ENCODE measurements at regions not wholly inside any gene's neighbourhood (a gene's known extent, or its start where the extent isn't known, plus 50 kb on each side); places are given as distances from the start of the nearest gene placed in this dataset.

DNA sequence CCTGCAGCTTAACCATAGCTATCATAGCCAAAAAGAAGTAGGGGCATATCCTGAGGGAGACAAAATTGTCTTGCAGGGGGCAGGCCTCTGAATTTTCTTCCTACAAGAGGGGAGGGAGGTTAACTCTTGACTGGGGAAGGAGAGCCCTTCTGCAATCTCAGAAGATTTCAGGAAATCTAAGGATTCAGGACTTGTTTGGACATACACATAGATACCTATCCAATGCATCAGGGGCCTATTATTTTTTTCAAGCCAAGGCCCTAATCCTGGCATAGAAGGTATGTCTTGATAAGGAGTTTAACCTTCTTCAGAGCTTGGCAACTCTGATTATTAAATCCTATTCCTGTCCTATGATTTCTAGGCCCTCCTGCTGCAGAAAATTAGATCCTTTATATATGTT lies 375.1 kb upstream of the ACTBL2 start:
- DNase-seq (ENCODE audit: low read depth in 4 of 4, low spot score in 1 of 4): no peak

DNA sequence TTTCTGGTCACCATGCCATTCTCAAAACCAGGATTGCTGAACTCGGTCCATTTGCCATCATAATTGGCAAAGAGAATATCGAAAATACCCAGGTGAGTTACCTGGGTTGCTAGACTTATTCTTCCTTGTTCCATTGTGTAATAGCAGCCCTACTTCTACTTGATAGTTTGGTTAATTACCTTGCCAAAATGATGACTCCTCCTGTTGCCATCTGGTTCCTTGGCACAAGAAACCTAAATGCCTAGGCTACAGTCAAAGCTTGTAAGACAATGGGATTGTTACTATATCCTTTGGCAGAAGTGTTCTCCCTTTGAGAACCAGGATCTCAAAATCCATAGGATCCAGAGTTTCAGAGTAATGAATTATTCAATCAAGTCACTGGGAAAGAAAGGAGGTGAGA lies 373.2 kb upstream of the ACTBL2 start:
- no peak for DNase-seq (ENCODE audit: low read depth in 4 of 4, low spot score in 1 of 4)

DNA sequence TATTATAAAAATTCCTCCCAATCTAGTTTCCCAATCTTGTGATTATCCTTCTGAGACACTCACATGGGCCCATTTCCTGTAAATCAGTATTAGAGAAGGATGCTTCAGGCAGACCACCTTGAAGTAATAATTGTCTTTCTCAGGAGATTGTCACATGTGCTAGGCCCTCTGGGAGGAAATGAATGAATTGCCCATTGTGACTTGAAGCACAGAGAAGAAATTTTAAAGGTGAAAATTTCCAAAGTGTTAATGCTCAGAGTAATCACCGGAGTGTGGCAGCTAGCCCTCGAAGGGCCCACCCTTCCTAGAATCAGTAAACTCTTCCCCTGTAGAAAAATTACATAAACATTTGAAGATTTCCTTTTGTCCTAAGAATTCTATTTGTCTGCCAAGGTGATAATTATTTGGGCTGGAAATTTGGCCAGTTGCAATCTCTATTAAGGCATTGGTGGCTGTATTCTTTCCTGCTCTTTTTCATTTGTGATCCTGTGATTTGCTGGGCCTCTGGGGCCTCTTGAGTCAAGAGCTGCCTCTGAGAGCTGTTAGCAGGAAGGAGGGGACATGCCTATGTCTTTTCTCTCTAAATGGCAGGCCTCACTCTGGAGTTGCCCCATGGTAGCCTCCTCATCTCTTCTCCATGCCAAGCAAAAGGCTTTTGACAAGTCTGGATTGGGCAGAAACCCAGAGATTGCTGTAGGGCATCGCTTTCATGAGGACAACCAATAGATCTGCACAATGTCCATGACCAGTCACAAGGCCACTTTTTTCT lies 371.5 kb upstream of the ACTBL2 start:
- DNase-seq (ENCODE audit: low read depth in 4 of 4, low spot score in 1 of 4): no peak

DNA sequence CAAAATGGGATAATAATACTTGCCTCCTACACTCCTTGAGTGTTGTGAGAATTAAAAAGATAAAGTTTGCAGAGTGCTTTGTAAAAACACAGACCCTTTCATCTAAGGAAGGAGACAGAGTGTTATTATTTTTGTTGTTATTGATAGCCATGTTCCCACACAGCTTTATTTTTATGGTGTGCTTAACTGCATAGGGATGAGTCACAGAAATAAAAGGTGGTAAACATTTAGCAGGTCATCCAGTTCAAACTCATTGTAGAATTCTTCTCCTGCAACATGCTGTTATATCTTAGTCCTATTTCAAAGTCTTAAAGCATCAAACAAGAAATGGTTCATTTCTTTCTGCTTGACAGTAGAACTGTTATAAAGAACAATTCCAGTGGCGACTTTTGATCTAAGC lies 367.5 kb upstream of the ACTBL2 start:
- DNase-seq (ENCODE audit: low read depth in 4 of 4, low spot score in 1 of 4): no peak

DNA sequence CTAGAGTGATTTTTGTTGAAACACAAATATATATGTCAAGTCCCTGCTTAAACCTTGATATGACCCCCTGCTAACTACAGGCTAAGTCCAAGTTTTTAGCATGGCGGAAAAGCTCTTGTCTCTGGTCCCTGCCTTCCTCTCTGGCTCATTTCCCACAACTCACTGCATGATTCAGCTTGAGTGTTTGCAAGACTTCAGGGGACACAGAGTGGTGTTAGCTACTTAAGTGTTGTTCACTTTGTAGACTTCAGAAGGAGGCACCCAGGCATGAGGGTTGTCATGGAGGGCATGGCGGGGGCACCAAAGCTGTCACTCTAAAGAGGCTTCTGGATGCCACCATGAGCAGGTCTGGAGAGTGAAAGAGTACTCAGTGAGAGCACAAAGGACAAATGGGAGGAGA lies 362.4 kb upstream of the ACTBL2 start:
- no peak for DNase-seq (ENCODE audit: low read depth in 4 of 4, low spot score in 1 of 4)

DNA sequence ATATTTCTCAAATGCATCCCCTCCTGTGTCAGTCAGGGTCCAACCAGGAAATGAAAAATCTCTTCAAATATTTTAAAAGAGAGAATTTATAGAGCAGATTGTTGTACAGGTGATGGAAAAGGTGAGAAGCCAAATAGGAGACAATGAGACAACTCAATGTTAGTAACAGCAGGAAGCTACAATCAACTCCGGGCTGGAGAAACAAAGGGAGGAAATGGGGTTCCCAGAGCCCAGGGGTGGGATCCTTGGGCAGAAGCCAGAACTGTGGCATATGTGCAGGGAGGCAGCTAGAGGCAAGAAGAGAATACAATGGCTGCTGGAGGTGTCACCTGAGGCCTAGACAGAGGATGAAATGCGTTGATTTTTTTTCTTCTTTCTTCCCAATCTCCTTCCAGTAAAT lies 361.8 kb upstream of the ACTBL2 start:
- DNase-seq (ENCODE audit: low read depth in 4 of 4, low spot score in 1 of 4): no peak

DNA sequence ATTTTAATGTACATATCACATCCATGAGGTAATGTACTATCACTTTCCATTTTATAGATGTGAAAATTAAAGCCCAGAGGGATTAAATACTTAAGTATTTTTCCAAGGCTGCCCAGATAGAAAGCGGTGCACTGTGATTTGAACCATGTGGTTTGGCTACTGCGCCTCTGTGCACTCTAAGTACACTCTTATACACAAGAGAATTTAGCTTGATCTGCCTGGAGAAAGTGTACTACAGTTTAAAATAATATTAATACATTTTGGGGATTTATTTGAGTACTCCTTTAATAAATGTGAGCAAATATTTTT lies 360.4 kb upstream of the ACTBL2 start:
- DNase-seq (ENCODE audit: low read depth in 4 of 4, low spot score in 1 of 4): no peak

DNA sequence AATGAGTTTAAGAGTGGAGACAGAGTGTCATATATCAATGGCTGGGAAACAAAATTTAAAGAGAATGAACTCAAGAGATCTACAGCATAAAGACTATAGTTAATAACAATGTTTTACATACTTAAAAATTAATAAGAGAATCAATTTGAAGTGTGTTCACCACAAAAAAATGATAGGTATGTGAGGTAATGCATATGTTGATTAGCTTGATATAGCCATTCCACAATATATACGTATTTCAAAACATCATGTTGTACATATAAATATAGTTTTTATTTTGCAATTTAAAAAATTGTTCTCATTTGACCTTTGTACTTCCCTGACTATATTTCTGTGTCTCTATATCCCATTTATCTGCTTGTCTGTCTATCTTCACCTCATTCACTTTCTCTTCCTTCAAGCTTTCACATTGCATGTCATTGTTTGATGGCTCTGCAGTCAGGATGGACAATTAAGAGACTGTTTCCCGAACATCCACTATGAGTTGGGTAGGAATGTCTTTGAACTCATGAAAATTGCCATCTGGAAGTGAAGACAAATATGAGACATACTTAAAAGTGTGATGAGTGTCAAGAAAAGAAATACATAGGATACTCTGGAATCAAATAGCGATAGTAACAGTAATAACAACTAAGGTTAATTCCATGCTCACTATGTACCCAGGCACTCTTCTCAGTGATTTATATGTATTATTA lies 359.9 kb upstream of the ACTBL2 start:
- DNase-seq (ENCODE audit: low read depth in 4 of 4, low spot score in 1 of 4): no peak

DNA sequence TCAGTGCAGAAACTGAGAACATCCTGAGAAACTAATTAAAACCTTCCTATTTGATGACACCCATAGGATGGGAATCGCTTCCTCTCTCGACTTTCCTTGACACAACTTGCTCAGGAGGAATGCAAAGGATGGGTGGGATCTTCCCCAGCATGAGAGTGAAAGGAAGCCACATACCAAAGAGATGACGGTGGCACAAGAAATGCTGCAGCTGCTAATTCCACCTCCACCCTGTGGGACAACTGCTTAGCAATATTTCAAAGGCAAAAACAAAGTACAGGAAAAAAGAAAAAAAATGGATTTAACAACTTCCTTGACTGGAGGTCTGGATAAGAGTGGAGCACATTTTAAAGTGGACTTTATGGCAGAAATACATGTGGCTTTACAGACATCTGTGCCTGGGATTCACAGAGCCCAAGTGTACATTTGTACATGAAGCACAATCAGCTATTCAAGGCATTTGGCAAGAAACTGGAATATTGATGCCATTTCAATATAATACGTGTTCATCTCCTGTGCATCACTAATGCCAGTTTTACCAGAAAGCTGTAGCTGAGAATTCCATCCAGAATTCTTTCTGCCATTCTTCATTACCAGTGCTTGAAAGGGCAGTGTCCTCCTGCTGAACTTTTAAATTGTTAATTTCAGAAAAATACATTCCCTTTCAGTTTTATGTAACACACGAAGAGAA lies 359.2 kb upstream of the ACTBL2 start:
- no peak for DNase-seq (ENCODE audit: low read depth in 4 of 4, low spot score in 1 of 4)

DNA sequence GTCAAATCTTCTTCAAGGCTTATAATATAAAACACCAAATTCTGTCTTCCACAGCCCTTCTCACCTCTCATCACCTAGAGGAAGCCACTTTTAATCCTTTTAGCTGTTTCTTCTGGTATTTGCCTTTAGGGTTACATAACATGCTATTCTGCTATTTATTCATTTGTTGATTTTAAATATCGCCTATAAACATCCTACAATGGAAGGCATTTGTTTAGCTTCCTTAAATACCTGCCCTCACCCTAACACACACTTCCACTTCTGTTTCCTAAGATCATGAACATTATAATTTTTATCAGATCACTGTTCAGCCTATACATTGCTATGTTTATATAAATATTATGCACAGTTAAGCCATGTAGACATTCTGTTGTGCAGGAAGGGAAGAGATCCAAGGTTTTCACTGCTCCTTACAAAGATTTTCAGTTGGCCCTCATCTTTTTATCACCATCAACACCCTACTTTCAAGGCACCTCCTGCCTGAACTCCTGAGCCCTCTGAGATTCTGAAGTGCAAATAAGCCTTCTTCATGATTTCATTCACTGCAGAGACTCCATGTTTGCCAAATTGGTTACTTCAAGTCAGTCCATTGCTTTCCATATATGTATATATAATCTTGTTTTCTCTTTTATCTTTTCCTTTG lies 356.9 kb upstream of the ACTBL2 start:
- no peak for DNase-seq (ENCODE audit: low read depth in 4 of 4, low spot score in 1 of 4)

DNA sequence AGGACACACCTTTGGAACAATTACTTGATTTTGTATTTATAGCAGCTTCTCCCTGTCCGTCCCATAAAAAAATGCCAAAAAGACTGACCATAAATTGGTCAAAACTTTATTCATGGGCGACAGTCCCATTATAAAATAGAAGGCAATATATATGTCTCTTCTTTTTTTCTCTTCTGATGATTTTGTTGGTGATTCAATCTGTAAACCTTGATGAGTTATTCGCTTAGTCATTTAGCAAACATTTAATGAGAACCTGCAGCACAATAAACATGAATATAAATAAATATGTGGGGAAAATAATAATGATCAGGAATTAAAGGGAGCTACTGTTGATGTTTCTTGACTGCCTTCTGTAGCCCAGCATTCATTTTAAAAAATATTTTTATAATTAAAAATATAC lies 356.4 kb upstream of the ACTBL2 start:
- DNase-seq (ENCODE audit: low read depth in 4 of 4, low spot score in 1 of 4): no peak

DNA sequence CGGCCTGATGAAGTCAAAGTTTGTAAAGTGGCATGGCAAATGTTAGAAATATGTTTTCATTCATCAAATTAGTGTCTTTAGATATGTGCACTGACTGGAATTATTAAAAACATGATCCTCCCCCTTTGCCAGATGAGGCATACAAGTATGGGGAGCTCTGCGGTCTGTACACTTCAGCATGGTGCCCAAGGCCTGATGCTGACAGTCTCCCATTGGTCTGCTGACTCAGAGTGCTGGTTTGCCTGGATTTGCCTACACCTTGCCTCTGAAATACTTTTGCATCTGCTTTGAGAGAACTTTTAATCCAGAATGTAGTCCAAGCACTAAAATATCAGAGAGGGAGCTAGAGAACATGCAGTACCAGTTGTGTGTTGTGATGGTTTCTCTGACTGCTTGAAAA lies 354.3 kb upstream of the ACTBL2 start:
- no peak for DNase-seq (ENCODE audit: low read depth in 4 of 4, low spot score in 1 of 4)

DNA sequence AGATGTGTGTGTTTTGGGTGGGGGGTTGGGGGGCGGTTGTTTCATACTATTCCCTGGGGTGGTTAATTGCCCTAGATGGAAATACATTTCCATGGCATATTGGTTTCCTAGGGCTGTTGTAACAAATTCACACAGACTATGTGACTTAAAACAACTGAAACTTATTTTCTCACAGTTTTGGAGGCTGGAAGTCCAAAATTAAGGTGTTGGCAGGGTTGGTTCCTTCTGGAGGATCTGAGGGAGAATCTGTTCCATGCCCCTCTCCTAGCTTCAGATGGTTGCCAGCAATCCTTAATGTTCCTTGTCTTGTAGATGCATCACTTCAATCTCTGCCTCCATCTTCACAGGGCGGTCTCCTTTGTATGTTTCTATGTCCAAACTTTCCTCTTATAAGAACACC lies 353.7 kb upstream of the ACTBL2 start:
- no peak for DNase-seq (ENCODE audit: low read depth in 4 of 4, low spot score in 1 of 4)

DNA sequence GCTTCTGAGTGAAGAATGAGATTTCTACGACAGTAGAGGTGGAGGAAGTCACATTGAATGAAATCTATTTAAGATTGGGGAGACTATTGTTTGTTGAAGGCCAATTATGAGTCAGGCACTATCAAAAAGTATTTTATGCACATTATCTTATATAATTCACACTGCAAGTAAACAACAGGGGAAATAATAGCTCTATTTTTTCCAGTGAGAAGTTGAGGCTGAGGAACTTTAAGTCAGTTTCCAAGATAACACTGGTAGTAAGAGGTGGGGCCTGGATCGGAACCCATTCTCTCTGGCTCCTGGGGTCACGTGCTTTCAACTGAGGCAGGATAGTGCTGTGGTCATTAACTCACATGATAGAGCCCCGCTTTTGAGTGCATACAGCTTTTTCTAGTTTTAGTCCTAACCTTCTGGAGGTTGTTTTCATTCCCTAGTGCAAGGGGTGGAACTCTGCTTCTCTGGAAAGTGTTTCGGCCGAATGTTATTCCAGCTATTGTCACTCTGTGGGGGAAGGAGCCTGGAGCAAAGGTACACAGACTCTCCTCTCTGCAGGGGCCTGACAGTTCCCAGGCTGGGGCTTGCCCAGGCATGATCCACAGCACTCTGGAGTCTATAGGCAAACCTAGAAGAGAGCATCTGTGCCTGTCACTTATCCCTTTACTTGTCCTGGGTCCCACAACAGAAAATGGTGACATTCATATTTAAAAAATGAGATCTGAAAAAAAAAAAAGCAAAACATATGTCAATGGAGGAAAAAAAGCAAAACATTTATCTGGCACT lies 352.4 kb upstream of the ACTBL2 start:
- no peak for DNase-seq (ENCODE audit: low read depth in 4 of 4, low spot score in 1 of 4)

DNA sequence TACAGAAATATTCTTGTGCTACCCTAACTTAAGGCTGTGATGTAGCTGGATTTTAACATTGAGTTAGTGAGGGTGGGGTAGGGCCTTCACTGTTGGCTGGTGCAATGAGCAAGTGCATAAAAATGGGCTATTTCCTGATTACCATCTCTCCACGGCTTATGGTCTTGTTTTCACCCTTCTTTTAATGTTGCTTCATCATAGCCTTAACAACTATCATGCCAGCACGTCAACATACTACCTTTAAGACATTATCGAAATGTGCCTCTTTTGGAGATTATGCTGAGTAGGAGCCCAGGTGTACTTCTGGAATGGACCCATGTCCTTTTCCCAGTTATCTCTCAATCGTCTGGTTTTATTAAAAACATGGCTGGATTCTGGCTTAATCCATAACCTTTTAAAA lies 350.9 kb upstream of the ACTBL2 start:
- DNase-seq (ENCODE audit: low read depth in 4 of 4, low spot score in 1 of 4): no peak

DNA sequence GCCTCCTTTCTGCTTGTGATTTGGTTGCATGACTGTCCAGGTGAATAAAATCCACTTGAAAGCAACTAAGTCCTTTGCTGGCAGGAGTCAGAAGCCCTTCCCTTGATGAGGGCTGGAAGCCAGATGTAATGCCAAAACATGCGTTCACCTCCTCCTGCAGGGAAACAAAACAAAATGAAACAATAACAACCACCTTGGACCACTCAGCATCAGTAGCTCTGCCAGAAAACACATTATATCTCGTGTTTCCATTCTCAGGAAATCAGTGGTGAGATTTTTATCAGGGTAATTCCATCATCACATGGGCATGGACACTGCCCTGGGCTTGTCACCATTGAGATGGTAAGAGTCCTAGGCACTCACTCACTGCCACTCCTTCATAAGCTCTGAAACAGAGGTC lies 350.3 kb upstream of the ACTBL2 start:
- DNase-seq (ENCODE audit: low read depth in 4 of 4, low spot score in 1 of 4): no peak

DNA sequence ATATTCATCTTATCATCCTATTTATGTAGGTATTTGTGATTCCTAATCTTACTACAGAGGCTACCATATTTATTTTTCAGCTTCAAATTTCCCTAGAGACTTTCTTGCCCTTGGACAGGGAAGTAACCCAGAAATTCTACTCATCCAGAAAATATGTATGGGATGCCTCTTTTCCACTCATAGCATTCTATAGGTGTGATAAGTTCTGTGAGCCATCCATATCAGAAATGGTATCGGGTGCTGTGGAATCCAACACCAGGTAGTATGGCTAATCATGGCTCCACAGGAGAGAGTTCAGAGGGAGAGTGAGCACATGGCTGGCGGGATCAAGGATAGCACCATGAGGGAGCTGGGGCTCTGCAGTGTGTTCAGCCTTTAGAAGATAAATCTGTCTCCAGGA lies 349.3 kb upstream of the ACTBL2 start:
- DNase-seq (ENCODE audit: low read depth in 4 of 4, low spot score in 1 of 4): no peak

DNA sequence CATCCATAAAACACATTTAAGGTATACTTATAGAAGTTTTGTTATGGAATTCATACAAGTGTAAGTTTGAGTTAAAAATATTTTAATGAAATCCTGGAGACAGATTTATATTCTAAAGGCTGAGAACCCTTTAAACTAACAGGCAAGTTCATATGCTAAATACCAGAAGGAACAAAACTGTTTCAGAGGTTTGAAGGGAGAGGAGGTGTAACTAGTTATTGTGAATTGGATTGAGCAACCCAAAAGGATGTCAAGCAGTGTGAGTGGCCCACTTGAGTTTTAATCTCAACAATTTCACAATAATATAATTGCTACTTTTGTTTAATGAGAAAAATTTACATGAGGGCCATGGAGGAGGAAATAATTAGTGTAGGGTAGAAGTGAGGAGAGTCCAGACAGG lies 348.5 kb upstream of the ACTBL2 start:
- DNase-seq (ENCODE audit: low read depth in 4 of 4, low spot score in 1 of 4): no peak

DNA sequence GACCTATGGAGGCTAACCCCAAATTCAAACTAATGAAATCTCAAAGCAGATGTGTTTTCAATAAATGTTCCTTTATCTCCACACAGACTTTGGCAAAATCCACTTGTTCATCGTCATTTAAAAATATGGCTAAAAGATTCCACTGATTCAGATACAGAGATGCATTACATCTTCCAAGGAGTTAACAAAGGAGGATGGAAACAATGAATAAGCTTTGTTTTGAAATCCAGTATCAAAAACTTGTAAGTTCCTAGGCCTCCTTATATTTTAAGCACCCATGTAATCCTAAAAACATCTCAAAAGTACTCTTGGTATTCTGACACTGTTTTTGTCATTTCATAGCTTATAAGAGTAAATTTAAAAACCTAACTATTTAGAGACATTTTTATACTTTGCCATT lies 345.6 kb upstream of the ACTBL2 start:
- no peak for DNase-seq (ENCODE audit: low read depth in 4 of 4, low spot score in 1 of 4)

DNA sequence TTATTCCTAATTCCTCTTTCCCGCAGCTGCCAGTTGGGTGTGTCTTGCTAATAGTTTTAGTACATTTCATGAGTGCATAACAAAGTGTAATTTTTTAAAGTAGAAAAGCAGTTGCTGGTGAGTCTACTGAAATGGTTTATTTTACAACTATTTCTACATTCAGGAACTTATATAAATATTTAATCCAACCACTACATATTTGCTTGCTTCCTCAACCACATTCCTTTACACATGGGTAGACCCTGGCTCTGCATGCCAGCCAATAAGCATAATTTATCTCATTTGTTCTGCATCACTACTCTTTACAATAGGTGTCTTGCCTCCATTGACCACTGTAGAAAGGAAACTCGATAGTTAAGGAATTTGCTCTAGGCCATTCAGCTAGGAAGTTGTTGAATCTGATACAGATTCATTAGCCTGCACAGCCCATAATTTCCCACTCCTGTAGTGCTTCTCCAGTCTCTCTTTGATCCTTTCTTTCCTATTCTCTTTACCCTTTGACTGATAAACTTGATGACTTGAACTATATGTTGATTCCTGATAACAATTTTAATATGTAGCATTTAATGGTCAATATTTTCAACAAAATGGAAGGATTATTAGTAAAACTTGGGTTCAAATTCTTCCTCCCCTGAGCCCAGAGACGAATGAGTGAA lies 342.5 kb upstream of the ACTBL2 start:
- no peak for DNase-seq (ENCODE audit: low read depth in 4 of 4, low spot score in 1 of 4)

DNA sequence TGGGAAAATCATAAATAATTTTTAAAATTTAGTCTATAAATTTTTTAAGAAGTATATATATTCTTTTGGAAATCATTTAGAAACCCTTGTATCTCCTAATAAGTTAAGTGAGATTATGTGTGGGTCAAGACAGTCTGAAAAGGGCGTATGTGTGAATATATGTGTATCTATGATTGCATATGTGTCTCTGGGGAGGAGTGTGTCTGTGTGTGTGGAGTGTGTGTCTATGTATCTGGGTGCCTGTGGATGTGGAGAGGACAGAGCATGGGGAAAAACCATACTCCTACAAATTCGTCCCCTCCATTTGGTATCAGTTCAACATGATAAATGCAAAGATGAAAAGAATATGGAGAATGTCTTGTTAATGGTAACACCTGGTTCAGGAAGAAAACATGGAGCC lies 342.0 kb upstream of the ACTBL2 start:
- DNase-seq (ENCODE audit: low read depth in 4 of 4, low spot score in 1 of 4): no peak

All from stimulated activated CD4-positive, alpha-beta T cell treated with anti-CD3 and anti-CD28 coated beads, Interleukin-1b, Interleukin-23, amount 100 ng/mL, for 24 hours (primary cell).